HL-60 (cell line): ENCODE measurements at regions not wholly inside any gene's neighbourhood (a gene's known extent, or its start where the extent isn't known, plus 50 kb on each side); places are given as distances from the start of the nearest gene placed in this dataset.

ENCODE experiments used
- DNase-seq, 2 experiments: peaks; one replicate each; pipeline ENCODE4 v3.0.0-alpha.2; 2010 to 2020; ENCODE audit warnings: low read depth in 1 of 2, low spot score in 1 of 2
- H3K27ac ChIP-seq: fragments of 250-450 bp; sonication (Bioruptor Pico); replicated peaks from 2 replicates; pipeline ENCODE4 v1.5.1; 2020; ENCODE audit warnings: mild to moderate bottlenecking, moderate library complexity
- H3K27me3 ChIP-seq: fragments of 250-450 bp; sonication (Bioruptor Pico); 2 replicates; pipeline ENCODE4 v1.5.1; 2021; ENCODE audit warnings: mild to moderate bottlenecking, moderate library complexity; ENCODE audit not compliant: insufficient read depth, poor library complexity, severe bottlenecking
- H3K4me3 ChIP-seq: replicated peaks from 2 replicates; pipeline ENCODE4 v1.5.1; 2011; ENCODE audit warnings: mild to moderate bottlenecking, control low read depth, low read length; ENCODE audit not compliant: insufficient read depth
- CTCF ChIP-seq: IDR thresholded peaks from one replicate; pipeline ENCODE4 v1.5.1; 2011; ENCODE audit warnings: low read length, control low read depth, inconsistent platforms; ENCODE audit not compliant: insufficient read depth
- GABPA ChIP-seq: IDR thresholded peaks from 2 replicates; pipeline ENCODE4 v1.6.1; 2012; ENCODE audit warnings: low read depth
- POLR2AphosphoS5 ChIP-seq: IDR thresholded peaks from 2 replicates; pipeline ENCODE4 v1.6.1; 2012; ENCODE audit warnings: low read depth
- REST ChIP-seq: IDR thresholded peaks from 2 replicates; pipeline ENCODE4 v1.6.1; 2012; ENCODE audit warnings: low read depth; ENCODE audit not compliant: insufficient replicate concordance
- SPI1 ChIP-seq: IDR thresholded peaks from 2 replicates; pipeline ENCODE4 v1.6.1; 2012; ENCODE audit warnings: low read depth, mild to moderate bottlenecking, borderline replicate concordance

GRCh38 chr5:167355346-167355745 lies 936.1 kb upstream of the WWC1 start:
- Histone ChIP-seq H3K27me3 (no peaks in the 10 kb centered on the region), H3K4me3 (no peak overlapping the region), H3K27ac (no peak overlapping the region)
- TF ChIP-seq POLR2AphosphoS5, result no peak
- no peak for TF ChIP-seq GABPA
- TF ChIP-seq REST, result no peak
- TF ChIP-seq SPI1, result no peak
- TF ChIP-seq CTCF, result no peak
- no peak for DNase-seq

GRCh38 chr5:167356374-167356773 lies 935.1 kb upstream of the WWC1 start:
- no peak overlapping the region for H3K27ac ChIP-seq
- no peak for TF ChIP-seq SPI1
- TF ChIP-seq GABPA, result no peak
- no peak for TF ChIP-seq POLR2AphosphoS5
- TF ChIP-seq REST, result no peak
- no peak for TF ChIP-seq CTCF
- no peak overlapping the region for H3K4me3 ChIP-seq
- DNase-seq, result no peak
- no peaks in the 10 kb centered on the region for H3K27me3 ChIP-seq

- Histone ChIP-seq H3K27ac (no peak overlapping the region), H3K27me3 (no peaks in the 10 kb centered on the region), H3K4me3 (no peak overlapping the region)
- DNase-seq, result no peak
- no peak for TF ChIP-seq POLR2AphosphoS5
- TF ChIP-seq REST, result no peak
- no peak for TF ChIP-seq SPI1
- TF ChIP-seq CTCF, result no peak
- TF ChIP-seq GABPA, result no peak
Observed at GRCh38 chr5:167358868-167359492, 932.5 kb upstream of the WWC1 start.
